Upper lobe of right lung (tissue), 1 donor: ENCODE measurements at regions not wholly inside any gene's neighbourhood (a gene's known extent, or its start where the extent isn't known, plus 50 kb on each side); places are given as distances from the start of the nearest gene placed in this dataset.

ENCODE experiments used
- ATAC-seq: fragments of 200-7000 bp; cut with Tn5 transposase; one replicate; pipeline ENCODE4 v1.9.1; 2020; ENCODE audit warnings: mild to moderate bottlenecking, moderate library complexity
- DNase-seq: peaks from one replicate; pipeline ENCODE4 v3.0.0-alpha.2; 2020
- H3K27ac ChIP-seq: fragments of 200-600 bp; one replicate; pipeline ENCODE4 v1.8.0; 2022
- H3K27me3 ChIP-seq: fragments of 200-600 bp; one replicate; pipeline ENCODE4 v1.8.0; 2022; ENCODE audit warnings: mild to moderate bottlenecking
- H3K36me3 ChIP-seq: fragments of 200-600 bp; one replicate; pipeline ENCODE4 v1.8.0; 2022
- H3K4me1 ChIP-seq: fragments of 200-600 bp; one replicate; pipeline ENCODE4 v1.8.0; 2022
- H3K4me3 ChIP-seq: fragments of 200-600 bp; one replicate; pipeline ENCODE4 v1.8.0; 2022; ENCODE audit warnings: mild to moderate bottlenecking
- H3K9me3 ChIP-seq: fragments of 200-600 bp; one replicate; pipeline ENCODE4 v1.8.0; 2022
- intact Hi-C: fragments of 100-400 bp; cut with DNase I; formaldehyde crosslinking; loops from one replicate; pipeline ENCODE4 v1.11.0; 2022
- TF ChIP-seq, protein P1 (sequence below): fragments of 200-600 bp; IDR thresholded peaks from one replicate; pipeline ENCODE4 v1.8.0; 2022; ENCODE audit warnings: antibody characterized with exemption
- donor health status: DM: no; HTN: yes; CAD: no; lungs with severe emphysema.

GRCh38 chr3:148588291-148588690, 109.4 kb upstream of the AGTR1 start:
- Histone ChIP-seq H3K9me3 (no peaks in the 10 kb centered on the region), H3K27me3 (no peaks in the 10 kb centered on the region), H3K36me3 (no peaks in the 10 kb centered on the region), H3K4me3 (no peak overlapping the region), H3K27ac (no peak overlapping the region), H3K4me1 (no peaks in the 10 kb centered on the region)
- ATAC-seq (no peak), DNase-seq (no peak)
- intact Hi-C loops: no loop called here
- TF ChIP-seq, protein P1, sequence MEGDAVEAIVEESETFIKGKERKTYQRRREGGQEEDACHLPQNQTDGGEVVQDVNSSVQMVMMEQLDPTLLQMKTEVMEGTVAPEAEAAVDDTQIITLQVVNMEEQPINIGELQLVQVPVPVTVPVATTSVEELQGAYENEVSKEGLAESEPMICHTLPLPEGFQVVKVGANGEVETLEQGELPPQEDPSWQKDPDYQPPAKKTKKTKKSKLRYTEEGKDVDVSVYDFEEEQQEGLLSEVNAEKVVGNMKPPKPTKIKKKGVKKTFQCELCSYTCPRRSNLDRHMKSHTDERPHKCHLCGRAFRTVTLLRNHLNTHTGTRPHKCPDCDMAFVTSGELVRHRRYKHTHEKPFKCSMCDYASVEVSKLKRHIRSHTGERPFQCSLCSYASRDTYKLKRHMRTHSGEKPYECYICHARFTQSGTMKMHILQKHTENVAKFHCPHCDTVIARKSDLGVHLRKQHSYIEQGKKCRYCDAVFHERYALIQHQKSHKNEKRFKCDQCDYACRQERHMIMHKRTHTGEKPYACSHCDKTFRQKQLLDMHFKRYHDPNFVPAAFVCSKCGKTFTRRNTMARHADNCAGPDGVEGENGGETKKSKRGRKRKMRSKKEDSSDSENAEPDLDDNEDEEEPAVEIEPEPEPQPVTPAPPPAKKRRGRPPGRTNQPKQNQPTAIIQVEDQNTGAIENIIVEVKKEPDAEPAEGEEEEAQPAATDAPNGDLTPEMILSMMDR: no peak

DNA sequence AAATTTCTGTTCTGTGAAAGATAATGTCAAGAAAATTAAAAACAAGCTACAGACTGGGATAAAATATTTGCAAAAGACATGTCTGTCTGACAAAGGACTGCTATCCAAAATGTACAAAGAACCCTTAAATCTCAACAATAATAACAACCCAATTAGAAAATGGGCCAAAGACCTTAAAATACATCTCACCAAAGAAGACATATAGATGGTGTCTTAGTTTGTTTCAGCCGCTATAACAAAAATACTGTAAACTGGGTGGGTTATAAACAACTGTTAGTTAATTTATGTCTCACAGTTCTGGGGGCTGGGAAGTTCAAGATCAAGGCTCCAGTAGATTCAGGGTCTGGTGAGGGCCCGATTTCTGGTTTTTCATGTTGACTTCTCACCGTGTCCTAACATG, 106.2 kb upstream of the AGTR1 start:
- Histone ChIP-seq H3K36me3 (no peaks in the 10 kb centered on the region), H3K4me1 (no peaks in the 10 kb centered on the region), H3K9me3 (no peaks in the 10 kb centered on the region), H3K27me3 (no peaks in the 10 kb centered on the region), H3K4me3 (no peak overlapping the region), H3K27ac (no peak overlapping the region)
- ATAC-seq: no peak
- TF ChIP-seq, protein P1: no peak
- DNase-seq: no peak
- intact Hi-C loops: no loop called here

DNA sequence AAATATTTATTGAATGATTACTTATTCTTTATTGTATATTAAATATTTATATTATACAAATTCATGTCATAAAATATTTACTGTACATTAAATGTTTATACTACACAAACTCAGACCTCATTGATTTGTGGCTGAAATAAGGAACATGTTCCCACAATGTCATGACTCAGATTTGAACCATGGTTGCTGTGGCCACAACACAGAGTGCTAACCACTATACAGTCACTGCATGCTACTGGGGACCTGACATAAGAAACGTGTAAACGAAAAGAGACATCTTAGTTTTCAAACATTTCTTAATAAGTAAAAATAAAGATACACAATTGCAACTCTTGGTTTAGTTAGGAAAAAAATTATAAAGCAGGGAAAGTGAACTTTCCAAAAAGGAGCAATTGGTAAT, 99.1 kb upstream of the AGTR1 start:
- ATAC-seq (no peak), DNase-seq (no peak)
- intact Hi-C loops: no loop called here
- no peak overlapping the region for H3K4me3 ChIP-seq
- H3K27me3 ChIP-seq: no peaks in the 10 kb centered on the region
- no peaks in the 10 kb centered on the region for H3K4me1 ChIP-seq
- TF ChIP-seq, protein P1: no peak
- no peaks in the 10 kb centered on the region for H3K36me3 ChIP-seq
- no peaks in the 10 kb centered on the region for H3K9me3 ChIP-seq
- no peak overlapping the region for H3K27ac ChIP-seq

- intact Hi-C loops: no loop called here
- H3K4me3 ChIP-seq: no peak overlapping the region
- TF ChIP-seq, protein P1: no peak
- H3K27ac ChIP-seq: no peak overlapping the region
- DNase-seq (no peak), ATAC-seq (no peak)
- H3K36me3 ChIP-seq: no peaks in the 10 kb centered on the region
- H3K9me3 ChIP-seq: no peaks in the 10 kb centered on the region
- H3K4me1 ChIP-seq: no peaks in the 10 kb centered on the region
- H3K27me3 ChIP-seq: no peaks in the 10 kb centered on the region
These were observed 98.2 kb upstream of the AGTR1 start for GRCh38 chr3:148599481-148599880.

DNA sequence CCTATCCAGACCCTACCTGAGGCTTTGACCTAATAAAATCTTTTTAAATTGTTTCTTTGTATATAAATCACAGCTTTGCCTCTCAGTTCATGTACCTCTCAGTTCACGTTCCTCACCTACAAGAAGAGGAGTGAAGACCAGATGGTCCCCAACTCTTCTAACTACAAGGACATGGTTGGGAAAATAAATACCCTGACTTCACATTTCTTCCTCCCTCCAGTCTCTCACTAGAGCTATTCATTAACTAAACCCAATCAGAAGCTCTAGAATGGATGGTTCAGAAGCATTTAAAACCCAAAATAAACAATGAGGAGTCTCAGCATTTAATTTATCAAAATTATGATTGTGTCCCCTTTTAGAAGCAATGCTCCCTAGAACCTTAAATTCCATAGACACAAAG, 97.3 kb upstream of the AGTR1 start:
- ATAC-seq: no peak
- H3K27ac ChIP-seq: no peak overlapping the region
- TF ChIP-seq, protein P1: no peak
- H3K9me3 ChIP-seq: no peaks in the 10 kb centered on the region
- intact Hi-C loops: no loop called here
- H3K4me1 ChIP-seq: no peaks in the 10 kb centered on the region
- no peaks in the 10 kb centered on the region for H3K36me3 ChIP-seq
- DNase-seq: no peak
- no peak overlapping the region for H3K4me3 ChIP-seq
- no peaks in the 10 kb centered on the region for H3K27me3 ChIP-seq
